Neural progenitor cell (in vitro differentiated cells): ENCODE measurements at regions not wholly inside any gene's neighbourhood (a gene's known extent, or its start where the extent isn't known, plus 50 kb on each side); places are given as distances from the start of the nearest gene placed in this dataset.

Experiments
- CTCF ChIP-seq: fragments of 200-600 bp; sonication (generic); IDR thresholded peaks from 2 replicates; pipeline ENCODE4 v1.5.1; 2017; ENCODE audit warnings: antibody characterized with exemption, mild to moderate bottlenecking
- EZH2 ChIP-seq: fragments of 200-600 bp; sonication (generic); IDR thresholded peaks from 2 replicates; pipeline ENCODE4 v1.6.1; 2017; ENCODE audit warnings: antibody characterized with exemption, mild to moderate bottlenecking, moderate library complexity
- EZH2phosphoT487 ChIP-seq: fragments of 200-600 bp; sonication (generic); IDR thresholded peaks from 2 replicates; pipeline ENCODE4 v1.6.1; 2017; ENCODE audit warnings: antibody characterized with exemption

GRCh38 chr16:51461255-51461654 lies 310.2 kb upstream of the SALL1 start:
- no peak for TF ChIP-seq CTCF
- TF ChIP-seq EZH2 = no peak
- TF ChIP-seq EZH2phosphoT487 = no peak
